ENCODE measurements at regions not wholly inside any gene's neighbourhood (a gene's known extent, or its start where the extent isn't known, plus 50 kb on each side); places are given as distances from the start of the nearest gene placed in this dataset.

DNA sequence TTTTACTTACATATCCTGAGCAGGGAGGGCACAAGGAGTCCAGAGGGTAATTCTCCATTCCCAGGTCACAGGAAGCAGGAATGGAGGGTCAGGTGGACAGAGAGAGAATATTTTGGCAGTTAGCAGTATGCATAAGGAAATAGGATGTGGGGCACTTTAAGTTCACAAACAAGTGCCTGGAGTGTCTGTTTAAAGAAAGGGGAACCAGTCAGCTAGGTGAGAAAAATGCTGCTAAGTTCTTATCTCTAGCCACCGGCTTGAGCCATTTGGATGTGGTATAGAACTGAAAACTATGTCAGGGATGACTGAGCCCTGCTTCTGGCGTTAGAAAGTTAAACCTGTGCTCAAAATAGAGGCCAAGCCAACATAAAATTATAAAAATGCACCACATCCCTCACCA is 739.7 kb upstream of the NCAM2 start (continued):
- TF ChIP-seq PRDM10 (IDR thresholded peaks at IDR 0.05; ENCODE audit: partially characterized antibody) = peak; percentile 36
- no peak for TF ChIP-seq ZNF408 (CRISPR knock-in tag; IDR thresholded peaks at IDR 0.05; ENCODE audit: low read depth)
- TF ChIP-seq ETS2 (tag; IDR thresholded peaks at IDR 0.05; ENCODE audit: borderline replicate concordance, poor library complexity, severe bottlenecking) = no peak
- no peak for TF ChIP-seq ZNF639 (CRISPR knock-in tag; conservative IDR thresholded peaks at IDR 0.05 in 1 of 2, IDR thresholded peaks at IDR 0.05 in 1 of 2)
- TF ChIP-seq ZBTB33 (CRISPR knock-in tag; IDR thresholded peaks at IDR 0.05) = no peak
- TF ChIP-seq, protein P1, sequence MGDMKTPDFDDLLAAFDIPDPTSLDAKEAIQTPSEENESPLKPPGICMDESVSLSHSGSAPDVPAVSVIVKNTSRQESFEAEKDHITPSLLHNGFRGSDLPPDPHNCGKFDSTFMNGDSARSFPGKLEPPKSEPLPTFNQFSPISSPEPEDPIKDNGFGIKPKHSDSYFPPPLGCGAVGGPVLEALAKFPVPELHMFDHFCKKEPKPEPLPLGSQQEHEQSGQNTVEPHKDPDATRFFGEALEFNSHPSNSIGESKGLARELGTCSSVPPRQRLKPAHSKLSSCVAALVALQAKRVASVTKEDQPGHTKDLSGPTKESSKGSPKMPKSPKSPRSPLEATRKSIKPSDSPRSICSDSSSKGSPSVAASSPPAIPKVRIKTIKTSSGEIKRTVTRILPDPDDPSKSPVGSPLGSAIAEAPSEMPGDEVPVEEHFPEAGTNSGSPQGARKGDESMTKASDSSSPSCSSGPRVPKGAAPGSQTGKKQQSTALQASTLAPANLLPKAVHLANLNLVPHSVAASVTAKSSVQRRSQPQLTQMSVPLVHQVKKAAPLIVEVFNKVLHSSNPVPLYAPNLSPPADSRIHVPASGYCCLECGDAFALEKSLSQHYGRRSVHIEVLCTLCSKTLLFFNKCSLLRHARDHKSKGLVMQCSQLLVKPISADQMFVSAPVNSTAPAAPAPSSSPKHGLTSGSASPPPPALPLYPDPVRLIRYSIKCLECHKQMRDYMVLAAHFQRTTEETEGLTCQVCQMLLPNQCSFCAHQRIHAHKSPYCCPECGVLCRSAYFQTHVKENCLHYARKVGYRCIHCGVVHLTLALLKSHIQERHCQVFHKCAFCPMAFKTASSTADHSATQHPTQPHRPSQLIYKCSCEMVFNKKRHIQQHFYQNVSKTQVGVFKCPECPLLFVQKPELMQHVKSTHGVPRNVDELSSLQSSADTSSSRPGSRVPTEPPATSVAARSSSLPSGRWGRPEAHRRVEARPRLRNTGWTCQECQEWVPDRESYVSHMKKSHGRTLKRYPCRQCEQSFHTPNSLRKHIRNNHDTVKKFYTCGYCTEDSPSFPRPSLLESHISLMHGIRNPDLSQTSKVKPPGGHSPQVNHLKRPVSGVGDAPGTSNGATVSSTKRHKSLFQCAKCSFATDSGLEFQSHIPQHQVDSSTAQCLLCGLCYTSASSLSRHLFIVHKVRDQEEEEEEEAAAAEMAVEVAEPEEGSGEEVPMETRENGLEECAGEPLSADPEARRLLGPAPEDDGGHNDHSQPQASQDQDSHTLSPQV (IDR thresholded peaks at IDR 0.05) = 0 out of 2 replicates have a peak, but pooled peaks have one; percentile 2
- TF ChIP-seq ZBTB12 (CRISPR knock-in tag; IDR thresholded peaks at IDR 0.05) = no peak
- TF ChIP-seq, protein P2, sequence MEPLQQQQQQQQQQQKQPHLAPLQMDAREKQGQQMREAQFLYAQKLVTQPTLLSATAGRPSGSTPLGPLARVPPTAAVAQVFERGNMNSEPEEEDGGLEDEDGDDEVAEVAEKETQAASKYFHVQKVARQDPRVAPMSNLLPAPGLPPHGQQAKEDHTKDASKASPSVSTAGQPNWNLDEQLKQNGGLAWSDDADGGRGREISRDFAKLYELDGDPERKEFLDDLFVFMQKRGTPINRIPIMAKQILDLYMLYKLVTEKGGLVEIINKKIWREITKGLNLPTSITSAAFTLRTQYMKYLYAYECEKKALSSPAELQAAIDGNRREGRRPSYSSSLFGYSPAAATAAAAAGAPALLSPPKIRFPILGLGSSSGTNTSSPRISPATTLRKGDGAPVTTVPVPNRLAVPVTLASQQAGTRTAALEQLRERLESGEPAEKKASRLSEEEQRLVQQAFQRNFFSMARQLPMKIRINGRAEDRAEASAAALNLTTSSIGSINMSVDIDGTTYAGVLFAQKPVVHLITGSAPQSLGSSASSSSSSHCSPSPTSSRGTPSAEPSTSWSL (CRISPR knock-in tag; IDR thresholded peaks at IDR 0.05; ENCODE audit: borderline replicate concordance) = no peak
- TF ChIP-seq SIN3B (IDR thresholded peaks at IDR 0.05; ENCODE audit: low read depth) = no peak
- 0 out of 2 replicates have a peak, but pooled peaks have one; percentile 26 for TF ChIP-seq ZKSCAN8 (CRISPR knock-in tag; IDR thresholded peaks at IDR 0.05)
- no peak for TF ChIP-seq MAZ (CRISPR knock-in tag; conservative IDR thresholded peaks at IDR 0.05 in 1 of 2, IDR thresholded peaks at IDR 0.05 in 1 of 2)
- no peak for TF ChIP-seq GABPA (tag; conservative IDR thresholded peaks at IDR 0.05; ENCODE audit: low read depth)

Measured in K562 (cell line).